ENCODE measurements at regions not wholly inside any gene's neighbourhood (a gene's known extent, or its start where the extent isn't known, plus 50 kb on each side); places are given as distances from the start of the nearest gene placed in this dataset.

DNA sequence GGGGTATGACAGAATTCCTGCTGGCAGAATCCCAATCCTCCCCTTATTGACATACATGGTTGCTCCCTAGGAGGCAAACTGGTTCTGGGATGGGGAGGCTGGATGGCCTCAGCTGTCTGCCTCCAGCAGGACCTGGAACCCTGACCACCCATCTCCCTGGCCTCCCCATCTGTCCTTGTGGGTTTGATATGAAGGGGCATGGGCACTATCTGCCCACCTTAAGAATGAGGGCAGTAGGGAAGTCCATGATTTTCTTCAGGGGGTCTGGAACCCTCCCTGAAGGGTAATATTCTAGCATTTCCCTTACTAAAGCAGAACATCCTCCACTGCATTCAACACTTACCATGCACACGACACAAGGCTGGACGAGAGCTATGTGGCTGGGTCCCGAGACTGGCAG is 113.6 kb downstream of the VAPA start:
- no peak overlapping the region for H3K27ac Mint-ChIP-seq (ENCODE audit: unreplicated experiment)
- H3K4me3 Mint-ChIP-seq (ENCODE audit: unreplicated experiment): no peak overlapping the region
- H3K4me1 Mint-ChIP-seq (ENCODE audit: low read depth): no peaks in the 10 kb centered on the region
- H3K27me3 Mint-ChIP-seq (ENCODE audit: low read depth): no peaks in the 10 kb centered on the region
- no peaks in the 10 kb centered on the region for H3K9me3 Mint-ChIP-seq (ENCODE audit: low read depth)
- TF ChIP-seq, protein P1, sequence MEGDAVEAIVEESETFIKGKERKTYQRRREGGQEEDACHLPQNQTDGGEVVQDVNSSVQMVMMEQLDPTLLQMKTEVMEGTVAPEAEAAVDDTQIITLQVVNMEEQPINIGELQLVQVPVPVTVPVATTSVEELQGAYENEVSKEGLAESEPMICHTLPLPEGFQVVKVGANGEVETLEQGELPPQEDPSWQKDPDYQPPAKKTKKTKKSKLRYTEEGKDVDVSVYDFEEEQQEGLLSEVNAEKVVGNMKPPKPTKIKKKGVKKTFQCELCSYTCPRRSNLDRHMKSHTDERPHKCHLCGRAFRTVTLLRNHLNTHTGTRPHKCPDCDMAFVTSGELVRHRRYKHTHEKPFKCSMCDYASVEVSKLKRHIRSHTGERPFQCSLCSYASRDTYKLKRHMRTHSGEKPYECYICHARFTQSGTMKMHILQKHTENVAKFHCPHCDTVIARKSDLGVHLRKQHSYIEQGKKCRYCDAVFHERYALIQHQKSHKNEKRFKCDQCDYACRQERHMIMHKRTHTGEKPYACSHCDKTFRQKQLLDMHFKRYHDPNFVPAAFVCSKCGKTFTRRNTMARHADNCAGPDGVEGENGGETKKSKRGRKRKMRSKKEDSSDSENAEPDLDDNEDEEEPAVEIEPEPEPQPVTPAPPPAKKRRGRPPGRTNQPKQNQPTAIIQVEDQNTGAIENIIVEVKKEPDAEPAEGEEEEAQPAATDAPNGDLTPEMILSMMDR (IDR thresholded peaks at IDR 0.05): no peak
- DNase-seq (ENCODE audit: low spot score): no peak
- H3K36me3 Mint-ChIP-seq (ENCODE audit: low read depth): no peaks in the 10 kb centered on the region

DNA sequence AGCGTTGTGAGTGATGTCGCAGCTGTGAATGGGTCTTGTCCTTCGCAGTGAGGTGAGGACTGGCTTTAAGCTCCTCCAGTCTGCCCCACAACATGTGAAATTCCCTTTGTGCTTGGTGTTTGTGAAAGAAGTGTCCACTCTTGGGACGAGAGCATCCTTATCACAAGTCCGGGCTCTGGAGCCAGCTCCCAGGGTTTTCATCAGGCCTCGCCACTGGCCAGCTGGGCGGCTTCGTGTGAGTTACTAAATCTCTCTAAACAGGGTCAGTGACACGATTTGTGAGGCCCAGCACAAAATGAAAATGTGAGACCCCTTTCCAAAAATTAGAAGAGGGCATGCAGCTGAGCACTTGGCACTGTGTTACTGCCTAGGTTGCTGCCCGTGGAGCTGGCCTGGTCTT is 115.9 kb downstream of the VAPA start:
- Mint-ChIP-seq H3K4me3 (ENCODE audit: unreplicated experiment) (no peak overlapping the region), H3K36me3 (ENCODE audit: low read depth) (no peaks in the 10 kb centered on the region), H3K4me1 (ENCODE audit: low read depth) (peaks cover 8% of the 10 kb centered on the region), H3K9me3 (ENCODE audit: low read depth) (no peaks in the 10 kb centered on the region), H3K27ac (ENCODE audit: unreplicated experiment) (no peak overlapping the region), H3K27me3 (ENCODE audit: low read depth) (no peaks in the 10 kb centered on the region)
- no peak for DNase-seq (ENCODE audit: low spot score)
- TF ChIP-seq, protein P1 (IDR thresholded peaks at IDR 0.05): no peak

DNA sequence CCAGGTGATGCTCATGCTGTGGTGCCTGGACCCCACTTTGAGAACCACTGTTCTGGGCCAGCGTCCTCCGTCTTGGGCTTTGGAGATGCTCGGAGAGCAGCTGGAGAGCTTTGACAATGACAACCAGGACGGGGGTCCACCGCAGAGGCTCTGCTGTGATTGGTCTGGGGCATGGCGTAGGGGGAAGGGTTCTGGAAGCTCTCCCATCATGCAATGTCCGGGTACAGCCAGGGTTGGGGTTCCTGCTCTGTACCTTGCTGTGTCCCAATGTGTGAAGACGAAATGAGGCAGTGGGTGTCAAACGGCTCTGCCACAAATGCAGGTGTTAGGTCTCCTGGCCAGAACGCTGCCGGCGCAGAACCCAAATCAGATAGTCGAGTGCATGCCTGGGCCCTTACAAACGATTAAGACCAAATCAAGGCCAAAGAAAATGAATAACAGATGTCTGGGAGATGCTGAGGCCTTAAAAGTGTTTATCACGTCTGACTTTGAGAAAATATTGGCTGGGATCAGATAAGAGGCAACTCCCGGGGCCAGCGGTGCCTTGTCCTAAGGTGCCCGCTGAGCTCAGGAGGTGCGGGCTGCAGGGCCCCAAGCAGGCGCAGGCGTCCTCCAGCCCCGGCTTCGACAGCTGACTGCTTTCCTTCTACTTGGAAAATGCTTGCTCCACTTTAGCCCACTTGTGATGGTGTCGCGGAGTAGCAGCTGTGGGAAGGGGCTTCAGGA is 117.2 kb downstream of the VAPA start:
- TF ChIP-seq, protein P1 (IDR thresholded peaks at IDR 0.05): no peak
- Mint-ChIP-seq H3K27me3 (ENCODE audit: low read depth) (no peaks in the 10 kb centered on the region), H3K4me3 (ENCODE audit: unreplicated experiment) (no peak overlapping the region), H3K9me3 (ENCODE audit: low read depth) (no peaks in the 10 kb centered on the region), H3K4me1 (ENCODE audit: low read depth) (peaks cover 21% of the 10 kb centered on the region), H3K36me3 (ENCODE audit: low read depth) (no peaks in the 10 kb centered on the region), H3K27ac (ENCODE audit: unreplicated experiment) (no peak overlapping the region)
- no peak for DNase-seq (ENCODE audit: low spot score)

DNA sequence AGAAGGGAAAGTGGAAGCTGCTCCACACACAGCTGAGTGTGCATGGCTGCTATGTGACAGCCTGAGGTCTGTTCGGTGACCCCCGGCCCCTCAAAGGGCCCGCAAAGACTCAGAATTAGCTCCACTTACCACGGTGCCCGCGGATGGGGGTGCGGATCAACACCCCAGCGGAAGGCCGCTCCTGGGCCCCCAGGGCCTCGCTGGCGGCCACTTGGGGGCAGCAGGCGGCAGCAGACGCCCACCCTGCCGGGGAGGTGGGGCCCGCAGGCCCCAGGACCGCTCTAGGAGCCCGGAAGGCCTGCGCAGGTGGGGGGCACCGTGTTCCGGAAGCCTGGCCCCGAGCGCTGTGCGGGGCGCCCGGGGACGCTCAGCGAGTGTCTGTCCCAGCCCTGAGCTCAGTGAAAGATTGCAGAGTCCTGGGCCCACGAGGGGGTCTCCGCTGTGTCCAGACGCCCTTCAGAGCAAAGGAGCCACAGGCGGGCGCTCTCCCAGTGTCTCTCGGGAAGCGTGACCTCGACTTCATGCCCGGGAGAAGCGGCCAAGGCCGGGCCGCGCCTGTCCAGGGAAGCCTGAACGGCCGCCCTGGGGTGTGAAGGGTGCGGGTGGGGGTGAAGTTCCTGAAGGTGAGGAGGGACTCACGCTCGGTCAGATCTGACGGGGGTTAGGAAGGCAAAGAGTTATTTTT is 118.7 kb downstream of the VAPA start:
- no peak for DNase-seq (ENCODE audit: low spot score)
- peaks cover 26% of the 10 kb centered on the region for H3K4me1 Mint-ChIP-seq (ENCODE audit: low read depth)
- H3K4me3 Mint-ChIP-seq (ENCODE audit: unreplicated experiment): no peak overlapping the region
- H3K27ac Mint-ChIP-seq (ENCODE audit: unreplicated experiment): no peak overlapping the region
- no peaks in the 10 kb centered on the region for H3K9me3 Mint-ChIP-seq (ENCODE audit: low read depth)
- no peaks in the 10 kb centered on the region for H3K36me3 Mint-ChIP-seq (ENCODE audit: low read depth)
- H3K27me3 Mint-ChIP-seq (ENCODE audit: low read depth): no peaks in the 10 kb centered on the region
- TF ChIP-seq, protein P1 (IDR thresholded peaks at IDR 0.05): peak; percentile 66

DNA sequence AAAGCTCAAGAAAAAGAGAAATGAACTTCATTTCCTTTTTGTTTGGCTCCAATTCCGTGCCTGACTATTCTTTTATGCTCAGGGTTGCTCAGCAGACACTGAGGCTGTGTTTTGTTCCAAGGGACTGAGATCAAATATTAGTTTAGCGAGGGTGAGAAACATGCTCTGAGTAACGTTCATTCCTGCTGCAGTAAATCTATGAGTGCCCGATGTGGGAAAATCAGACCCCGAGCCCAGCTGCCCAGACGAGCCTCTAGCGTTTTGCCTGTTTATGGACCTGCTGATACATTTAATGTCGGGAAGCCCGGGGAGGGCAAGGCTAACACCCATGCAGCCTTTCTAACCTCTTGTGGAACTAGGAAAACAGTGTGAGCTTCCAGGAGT is 119.2 kb downstream of the VAPA start:
- H3K27me3 Mint-ChIP-seq (ENCODE audit: low read depth): no peaks in the 10 kb centered on the region

More for the DNA sequence above, 119.2 kb downstream of the VAPA start:
- H3K4me1 Mint-ChIP-seq (ENCODE audit: low read depth): peaks cover 26% of the 10 kb centered on the region
- H3K27ac Mint-ChIP-seq (ENCODE audit: unreplicated experiment): no peak overlapping the region
- no peak for DNase-seq (ENCODE audit: low spot score)
- no peak overlapping the region for H3K4me3 Mint-ChIP-seq (ENCODE audit: unreplicated experiment)
- H3K36me3 Mint-ChIP-seq (ENCODE audit: low read depth): no peaks in the 10 kb centered on the region
- H3K9me3 Mint-ChIP-seq (ENCODE audit: low read depth): no peaks in the 10 kb centered on the region
- TF ChIP-seq, protein P1 (IDR thresholded peaks at IDR 0.05): no peak

All from chondrocyte (in vitro differentiated cells).